ENCODE measurements at regions not wholly inside any gene's neighbourhood (a gene's known extent, or its start where the extent isn't known, plus 50 kb on each side); places are given as distances from the start of the nearest gene placed in this dataset.

DNA sequence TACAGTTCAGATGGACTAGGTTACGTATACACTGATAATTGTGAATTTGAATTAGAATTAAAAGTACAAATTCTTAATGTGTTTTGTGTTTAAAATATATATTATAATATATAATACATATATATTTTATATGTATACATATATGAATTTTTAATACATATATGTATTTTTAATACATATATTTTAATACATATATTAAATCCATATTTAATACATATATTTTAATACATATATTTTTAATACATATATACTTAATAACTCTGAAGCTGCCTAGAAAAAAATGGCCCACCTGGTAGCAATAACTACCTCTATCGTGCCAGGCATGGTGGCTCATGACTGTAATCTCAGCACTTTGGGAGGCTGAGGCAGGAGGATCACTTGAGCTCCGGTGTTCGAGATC, 179.1 kb upstream of the SAMSN1 start:
- Histone ChIP-seq H3K9me3 (no peaks in the 10 kb centered on the region), H2AFZ (ENCODE audit: low read depth) (no peak overlapping the region), H3F3A (replicated peaks; ENCODE audit: insufficient read depth) (no peaks in the 10 kb centered on the region), H3K4me2 (no peak overlapping the region), H3K4me3 (ENCODE audit: low read depth in 2 of 2, low read length in 1 of 2) (no peak overlapping the region), H3K27me3 (ENCODE audit: insufficient read depth) (no peaks in the 10 kb centered on the region), H3K9me2 (no peaks in the 10 kb centered on the region), H3K36me3 (replicated peaks in 1 of 2; ENCODE audit: control insufficient read depth in 1 of 2, insufficient read depth in 2 of 2, low read length in 1 of 2) (no peaks in the 10 kb centered on the region), H3K4me1 (ENCODE audit: control insufficient read depth in 1 of 2, insufficient read depth in 2 of 2, low read depth in 1 of 2, low read length in 1 of 2) (no peaks in the 10 kb centered on the region), H3K9ac (no peak overlapping the region), H3K79me2 (ENCODE audit: insufficient read depth) (no peaks in the 10 kb centered on the region), H4K20me1 (ENCODE audit: insufficient read depth) (no peaks in the 10 kb centered on the region), H3K27ac (ENCODE audit: low read depth in 2 of 2, low read length in 1 of 2) (no peak overlapping the region)
- CTCF ChIA-PET = interaction anchor here (0.6 to 1.9 kb wide), 4 partner anchors 13 to 882 kb away, joined by 3 to 8 read pairs (median 4); no protein-coding TSS in a partner anchor
- POLR2A ChIA-PET = no interaction called here
- WGBS (ENCODE audit: low lambda C conversion rate) = 23% methylated on average over 4 of the region's 4 CpGs
- no peak for DNase-seq
- no peak for TF ChIP-seq FOXJ3 (CRISPR knock-in tag; IDR thresholded peaks at IDR 0.05)
- TF ChIP-seq MXI1 (IDR thresholded peaks at IDR 0.05; ENCODE audit: low read depth, low read length) = no peak
- no peak for TF ChIP-seq EZH2phosphoT487 (IDR thresholded peaks at IDR 0.05; ENCODE audit: borderline replicate concordance, low read depth)
- no peak for TF ChIP-seq TCF12 (IDR thresholded peaks at IDR 0.05)
- TF ChIP-seq JUND (IDR thresholded peaks at IDR 0.05) = no peak
- TF ChIP-seq NFIC (IDR thresholded peaks at IDR 0.05; ENCODE audit: borderline replicate concordance) = no peak
- no peak for TF ChIP-seq POLR2AphosphoS5 (IDR thresholded peaks at IDR 0.05; ENCODE audit: low read depth, low read length)

DNA sequence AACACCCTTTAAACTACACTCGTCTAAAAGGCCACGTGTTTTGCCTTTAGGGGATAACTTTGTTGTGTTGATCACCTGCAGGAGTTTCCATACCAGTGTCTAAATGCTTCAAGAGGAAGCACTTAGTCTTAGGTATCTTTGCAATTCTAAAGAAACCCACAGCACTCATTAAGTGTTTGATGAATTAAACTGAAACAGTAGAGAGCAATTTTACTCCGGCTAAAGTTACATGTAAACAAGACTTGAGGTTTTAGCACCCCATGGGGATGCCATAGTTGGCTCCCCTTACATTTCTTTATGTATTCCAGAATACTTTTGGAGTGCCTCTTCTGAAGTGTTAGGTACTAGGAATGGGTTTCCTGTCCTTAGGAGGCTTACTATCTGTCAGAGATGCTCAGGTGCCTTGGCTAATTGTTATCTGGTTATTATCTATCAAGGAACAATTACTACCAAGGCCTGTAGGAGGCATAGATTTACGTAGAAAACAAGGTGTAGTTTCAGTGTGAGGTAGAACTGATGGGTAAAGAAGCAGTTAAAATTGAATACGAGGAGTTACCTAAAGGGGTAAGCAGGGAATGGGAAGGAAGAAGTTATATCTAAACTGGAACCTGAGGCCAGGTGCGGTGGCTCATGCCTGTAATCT, 176.8 kb upstream of the SAMSN1 start:
- WGBS (ENCODE audit: low lambda C conversion rate) = 14% methylated on average over 6 of the region's 6 CpGs
- Histone ChIP-seq H3K79me2 (ENCODE audit: insufficient read depth) (no peaks in the 10 kb centered on the region), H2AFZ (ENCODE audit: low read depth) (no peak overlapping the region), H3K9ac (no peak overlapping the region), H3K4me1 (ENCODE audit: control insufficient read depth in 1 of 2, insufficient read depth in 2 of 2, low read depth in 1 of 2, low read length in 1 of 2) (no peaks in the 10 kb centered on the region), H3K4me3 (ENCODE audit: low read depth in 2 of 2, low read length in 1 of 2) (no peak overlapping the region), H3K36me3 (replicated peaks in 1 of 2; ENCODE audit: control insufficient read depth in 1 of 2, insufficient read depth in 2 of 2, low read length in 1 of 2) (no peaks in the 10 kb centered on the region), H4K20me1 (ENCODE audit: insufficient read depth) (no peaks in the 10 kb centered on the region), H3F3A (replicated peaks; ENCODE audit: insufficient read depth) (no peaks in the 10 kb centered on the region), H3K27me3 (ENCODE audit: insufficient read depth) (no peaks in the 10 kb centered on the region), H3K4me2 (no peak overlapping the region), H3K9me3 (no peaks in the 10 kb centered on the region), H3K9me2 (no peaks in the 10 kb centered on the region), H3K27ac (ENCODE audit: low read depth in 2 of 2, low read length in 1 of 2) (no peak overlapping the region)
- ChIA-PET CTCF (no interaction called here), POLR2A (no interaction called here)
- DNase-seq = no peak
- TF ChIP-seq RCOR1 (IDR thresholded peaks at IDR 0.05; ENCODE audit: low read length) = no peak
- TF ChIP-seq ELF1 (IDR thresholded peaks at IDR 0.05) = no peak
- TF ChIP-seq GATA2 (CRISPR knock-in tag; IDR thresholded peaks at IDR 0.05) = no peak

DNA sequence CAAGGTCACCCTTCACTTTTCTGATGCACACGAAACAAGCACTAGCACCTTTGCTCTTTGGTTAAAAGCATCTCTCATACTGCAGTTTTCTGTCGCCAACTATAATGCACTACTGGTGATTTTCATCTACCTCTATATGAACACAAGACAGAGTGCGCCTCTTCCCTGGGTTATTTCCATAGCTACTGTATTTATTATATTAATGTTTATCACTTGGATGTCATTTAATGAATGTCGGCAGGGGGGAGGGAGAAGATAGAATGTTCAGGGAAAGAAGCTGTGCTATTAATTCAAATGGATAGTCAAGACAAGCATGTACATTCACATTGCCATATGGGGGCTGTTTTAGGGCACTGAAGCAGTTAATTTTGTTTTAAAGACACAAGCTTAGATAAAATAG, 174.1 kb upstream of the SAMSN1 start:
- POLR2A ChIA-PET = no interaction called here
- Histone ChIP-seq H3K36me3 (replicated peaks in 1 of 2; ENCODE audit: control insufficient read depth in 1 of 2, insufficient read depth in 2 of 2, low read length in 1 of 2) (no peaks in the 10 kb centered on the region), H3K27me3 (ENCODE audit: insufficient read depth) (no peaks in the 10 kb centered on the region), H3K4me2 (no peak overlapping the region), H3K4me1 (ENCODE audit: control insufficient read depth in 1 of 2, insufficient read depth in 2 of 2, low read depth in 1 of 2, low read length in 1 of 2) (no peaks in the 10 kb centered on the region), H3K9ac (no peak overlapping the region), H2AFZ (ENCODE audit: low read depth) (no peak overlapping the region), H3K9me2 (no peaks in the 10 kb centered on the region), H3K9me3 (no peaks in the 10 kb centered on the region), H3K4me3 (ENCODE audit: low read depth in 2 of 2, low read length in 1 of 2) (no peak overlapping the region), H3K79me2 (ENCODE audit: insufficient read depth) (no peaks in the 10 kb centered on the region), H4K20me1 (ENCODE audit: insufficient read depth) (no peaks in the 10 kb centered on the region), H3F3A (replicated peaks; ENCODE audit: insufficient read depth) (no peaks in the 10 kb centered on the region), H3K27ac (ENCODE audit: low read depth in 2 of 2, low read length in 1 of 2) (no peak overlapping the region)
- TF ChIP-seq JUND (IDR thresholded peaks at IDR 0.05) (no peak), EP300 (IDR thresholded peaks at IDR 0.05; ENCODE audit: borderline replicate concordance in 1 of 2, low read depth in 1 of 2, low read length in 1 of 2) (no peak), YY1 (IDR thresholded peaks at IDR 0.05; ENCODE audit: low read depth) (no peak), FOXJ3 (CRISPR knock-in tag; IDR thresholded peaks at IDR 0.05) (no peak)
- CTCF ChIA-PET = interaction anchor here (0.9 to 1.3 kb wide), 2 partner anchors 11 to 467 kb away, joined by 3 read pairs; no protein-coding TSS in a partner anchor
- 4% methylated on average over 4 of the region's 4 CpGs for whole genome bisulfite sequencing (ENCODE audit: low lambda C conversion rate)
- DNase-seq = no peak

All from SK-N-SH (cell line).